Mesenchymal stem cell (in vitro differentiated cells and primary cell): ENCODE measurements at regions not wholly inside any gene's neighbourhood (a gene's known extent, or its start where the extent isn't known, plus 50 kb on each side); places are given as distances from the start of the nearest gene placed in this dataset.

Source experiments
- DNase-seq: peaks from one replicate; pipeline ENCODE4 v3.0.0-alpha.2; 2013
- H2AFZ ChIP-seq: one replicate; pipeline ENCODE4 v1.6.1; 2013; ENCODE audit warnings: low read depth, mild to moderate bottlenecking, control low read depth, inconsistent platforms, low read length, moderate library complexity
- H2AK5ac ChIP-seq: 2 replicates; pipeline ENCODE4 v1.6.1; 2013; ENCODE audit warnings: low read length, moderate library complexity, mild to moderate bottlenecking, inconsistent platforms; ENCODE audit not compliant: severe bottlenecking
- H2BK120ac ChIP-seq: one replicate; pipeline ENCODE4 v1.6.1; 2013; ENCODE audit warnings: low read depth, mild to moderate bottlenecking, inconsistent platforms, low read length, moderate library complexity
- H2BK12ac ChIP-seq, 2 experiments: one replicate each; pipeline ENCODE4 v1.6.1; 2013; ENCODE audit warnings: inconsistent platforms in 2 of 2, low read length in 2 of 2, mild to moderate bottlenecking in 2 of 2, moderate library complexity in 2 of 2, control low read depth in 1 of 2
- H2BK15ac ChIP-seq: one replicate; pipeline ENCODE4 v1.6.1; 2013; ENCODE audit warnings: mild to moderate bottlenecking, low read depth, inconsistent platforms; ENCODE audit not compliant: poor library complexity, severe bottlenecking
- H2BK5ac ChIP-seq: 2 replicates; pipeline ENCODE4 v1.6.1; 2013; ENCODE audit warnings: low read depth, mild to moderate bottlenecking, low read length, control low read depth, inconsistent platforms; ENCODE audit not compliant: poor library complexity, severe bottlenecking
- H3K14ac ChIP-seq, 2 experiments: one replicate each; pipeline ENCODE4 v1.6.1; 2013; ENCODE audit warnings: inconsistent platforms in 2 of 2, low read length in 2 of 2, control low read depth in 1 of 2, mild to moderate bottlenecking in 1 of 2, moderate library complexity in 1 of 2
- H3K18ac ChIP-seq, 2 experiments: one replicate each; pipeline ENCODE4 v1.6.1; 2013; ENCODE audit warnings: inconsistent platforms in 2 of 2, low read length in 2 of 2, control low read depth in 1 of 2, low read depth in 1 of 2, mild to moderate bottlenecking in 1 of 2
- H3K23ac ChIP-seq, 2 experiments: one replicate each; pipeline ENCODE4 v1.6.1; 2013; ENCODE audit warnings: inconsistent platforms in 2 of 2, low read length in 2 of 2, mild to moderate bottlenecking in 2 of 2, moderate library complexity in 2 of 2, control low read depth in 1 of 2
- H3K27ac ChIP-seq: 2 replicates; pipeline ENCODE4 v1.5.1; 2013; ENCODE audit warnings: mild to moderate bottlenecking, moderate library complexity, low read length, control low read depth, inconsistent platforms; ENCODE audit not compliant: poor library complexity, severe bottlenecking
- H3K27me3 ChIP-seq, 2 experiments: 2 replicates each; pipeline versions ENCODE4 v1.6.1 to v1.7.0; 2013; ENCODE audit warnings: low read length in 2 of 2, mild to moderate bottlenecking in 2 of 2, moderate library complexity in 2 of 2, control low read depth in 1 of 2, inconsistent platforms in 1 of 2; ENCODE audit not compliant: control insufficient read depth in 1 of 2, insufficient read depth in 1 of 2
- H3K36me3 ChIP-seq, 2 experiments: 2 replicates each; pipeline versions ENCODE4 v1.6.1 to v1.7.0; 2013; ENCODE audit warnings: low read length in 2 of 2, control low read depth in 1 of 2, inconsistent platforms in 1 of 2, low read depth in 1 of 2, mild to moderate bottlenecking in 1 of 2; ENCODE audit not compliant: insufficient read depth in 2 of 2, control insufficient read depth in 1 of 2
- H3K4ac ChIP-seq, 2 experiments: one replicate each; pipeline ENCODE4 v1.6.1; 2013; ENCODE audit warnings: inconsistent platforms in 2 of 2, low read length in 2 of 2, mild to moderate bottlenecking in 2 of 2, moderate library complexity in 2 of 2, control low read depth in 1 of 2, low read depth in 1 of 2
- H3K4me1 ChIP-seq: 2 replicates; pipeline ENCODE4 v1.6.1; 2013; ENCODE audit warnings: low read depth, low read length, control low read depth; ENCODE audit not compliant: control insufficient read depth, insufficient read depth
- H3K4me2 ChIP-seq: 2 replicates; pipeline ENCODE4 v1.6.1; 2013; ENCODE audit warnings: low read length, mild to moderate bottlenecking, inconsistent platforms; ENCODE audit not compliant: poor library complexity, severe bottlenecking
- H3K4me3 ChIP-seq, 2 experiments: 2 replicates each; pipeline versions ENCODE4 v1.5.1 to v1.7.0; 2013; ENCODE audit warnings: low read length in 2 of 2, mild to moderate bottlenecking in 2 of 2, control low read depth in 1 of 2, low read depth in 1 of 2; ENCODE audit not compliant: insufficient read depth in 1 of 2
- H3K79me1 ChIP-seq: replicated peaks from 2 replicates; pipeline ENCODE4 v1.6.1; 2013; ENCODE audit warnings: mild to moderate bottlenecking, control low read depth, low read length, inconsistent platforms; ENCODE audit not compliant: poor library complexity, severe bottlenecking
- H3K9ac ChIP-seq: 2 replicates; pipeline ENCODE4 v1.7.0; 2013; ENCODE audit warnings: mild to moderate bottlenecking, low read length, moderate library complexity
- H3K9me3 ChIP-seq: 2 replicates; pipeline ENCODE4 v1.7.0; 2013; ENCODE audit warnings: mild to moderate bottlenecking, low read length; ENCODE audit not compliant: control insufficient read depth
- H4K8ac ChIP-seq: one replicate; pipeline ENCODE4 v1.6.1; 2013; ENCODE audit warnings: inconsistent platforms, mild to moderate bottlenecking, low read length, moderate library complexity
- H4K91ac ChIP-seq: one replicate; pipeline ENCODE4 v1.6.1; 2013; ENCODE audit warnings: mild to moderate bottlenecking, low read length, inconsistent platforms
- WGBS: methylation state at CpG from one replicate; pipeline ENCODE4 v1.1.7; 2013; ENCODE audit warnings: mixed read lengths; 5-methylcytosine and 5-hydroxymethylcytosine counted together

- H3K27me3 ChIP-seq, result peaks cover 0 to 37% of the 10 kb centered on the region in 2 experiments
- 69% methylated on average over 3 of the region's 3 CpGs for WGBS
- H3K9ac ChIP-seq, result no peak overlapping the region
- H3K27ac ChIP-seq, result no peak overlapping the region
- no peak overlapping the region for H2AK5ac ChIP-seq
- no peak overlapping the region for H2BK15ac ChIP-seq
- H4K8ac ChIP-seq, result no peak overlapping the region
- H3K79me1 ChIP-seq, result no peaks in the 10 kb centered on the region
- no peak overlapping the region for H2BK5ac ChIP-seq
- H3K36me3 ChIP-seq, result no peaks in the 10 kb centered on the region
- H3K4me2 ChIP-seq, result no peak overlapping the region
- H2BK12ac ChIP-seq, result no peak overlapping the region
- H4K91ac ChIP-seq, result no peak overlapping the region
- no peak overlapping the region for H2BK120ac ChIP-seq
- H2AFZ ChIP-seq, result no peak overlapping the region
- H3K14ac ChIP-seq, result no peak overlapping the region
- H3K23ac ChIP-seq, result no peak overlapping the region
- H3K4ac ChIP-seq, result no peak overlapping the region
- no peak overlapping the region for H3K18ac ChIP-seq
- H3K4me3 ChIP-seq, result no peak overlapping the region
- H3K9me3 ChIP-seq, result no peaks in the 10 kb centered on the region
- no peak for DNase-seq
- no peaks in the 10 kb centered on the region for H3K4me1 ChIP-seq
These were observed 171.1 kb upstream of the NAV2 start for GRCh38 chr11:19541521-19542049.

DNA sequence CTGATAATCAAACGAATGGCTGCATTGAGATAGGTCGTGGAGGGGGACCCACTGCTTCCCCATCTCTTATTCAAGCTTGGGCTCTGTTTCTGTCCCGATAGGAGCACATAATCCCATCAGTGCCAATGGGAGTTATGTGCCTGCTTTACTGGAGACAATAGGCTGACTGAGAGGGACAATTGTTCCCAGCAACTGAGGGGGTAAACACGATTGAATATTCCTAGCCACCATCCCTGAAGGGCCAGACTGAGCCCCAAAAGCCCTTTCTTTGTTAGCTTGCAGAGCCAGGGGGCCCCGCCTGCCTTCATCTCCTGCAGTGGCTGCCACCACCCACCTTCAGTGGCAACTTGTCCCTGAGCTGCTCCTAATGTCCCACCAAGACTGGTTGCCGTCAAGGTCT lies 172.8 kb upstream of the NAV2 start:
- 73% methylated on average over 6 of the region's 6 CpGs for WGBS
- no peak overlapping the region for H2BK12ac ChIP-seq

DNA sequence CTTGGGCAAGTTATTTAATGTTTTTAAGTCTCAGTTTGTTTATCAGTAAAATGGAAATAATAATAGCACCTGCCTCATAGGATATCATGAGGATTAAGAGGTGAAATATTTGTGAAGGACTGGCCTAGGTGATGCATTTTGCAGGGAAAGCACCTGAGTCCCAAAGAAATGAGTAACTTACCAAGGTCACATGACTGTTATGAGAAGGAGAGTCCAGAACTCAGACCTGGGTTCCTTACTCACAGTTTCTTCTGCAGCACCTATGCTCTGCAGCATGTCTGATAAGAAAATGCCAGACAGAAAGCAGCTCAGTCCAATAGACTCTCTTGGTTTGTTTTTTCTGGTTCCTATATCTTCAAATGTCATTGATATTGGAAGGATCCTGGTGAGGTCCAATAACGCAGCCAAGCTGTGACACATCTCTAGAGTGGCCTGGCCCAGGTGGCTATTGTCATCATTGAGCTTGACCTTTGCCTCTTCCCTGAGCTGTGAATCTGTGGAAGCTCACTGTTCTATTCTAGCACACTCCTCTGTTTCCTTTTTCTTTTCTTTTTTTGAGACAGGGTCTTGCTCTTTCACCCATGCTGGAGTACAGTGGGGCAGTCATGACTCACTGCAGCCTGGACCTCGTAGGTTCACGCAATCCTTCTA lies 174.7 kb upstream of the NAV2 start:
- Histone ChIP-seq H2AK5ac (no peak overlapping the region), H3K4me2 (no peak overlapping the region), H2BK5ac (no peak overlapping the region), H3K27ac (no peak overlapping the region), H3K4ac (no peak overlapping the region), H3K27me3 (peaks cover 0 to 31% of the 10 kb centered on the region in 2 experiments), H2BK15ac (no peak overlapping the region), H3K4me1 (no peaks in the 10 kb centered on the region), H3K9me3 (no peaks in the 10 kb centered on the region), H4K8ac (no peak overlapping the region), H3K79me1 (no peaks in the 10 kb centered on the region), H3K4me3 (no peak overlapping the region), H3K36me3 (no peaks in the 10 kb centered on the region), H3K9ac (no peak overlapping the region), H3K14ac (no peak overlapping the region), H4K91ac (no peak overlapping the region), H2AFZ (no peak overlapping the region), H3K23ac (no peak overlapping the region), H2BK120ac (no peak overlapping the region), H3K18ac (no peak overlapping the region), H2BK12ac (no peak overlapping the region)
- DNase-seq, result no peak
- WGBS, result 87% methylated on average over 3 of the region's 3 CpGs

More for the DNA sequence above, 172.8 kb upstream of the NAV2 start:
- H4K8ac ChIP-seq, result no peak overlapping the region
- no peak overlapping the region for H2AFZ ChIP-seq
- H3K9ac ChIP-seq, result no peak overlapping the region
- no peak overlapping the region for H2BK5ac ChIP-seq
- no peaks in the 10 kb centered on the region for H3K4me1 ChIP-seq
- no peaks in the 10 kb centered on the region for H3K9me3 ChIP-seq
- H2BK120ac ChIP-seq, result no peak overlapping the region
- H3K79me1 ChIP-seq, result no peaks in the 10 kb centered on the region
- peaks cover 0 to 35% of the 10 kb centered on the region in 2 experiments for H3K27me3 ChIP-seq
- DNase-seq, result no peak
- no peak overlapping the region for H3K4me2 ChIP-seq
- H4K91ac ChIP-seq, result no peak overlapping the region
- H3K18ac ChIP-seq, result no peak overlapping the region
- H2BK15ac ChIP-seq, result no peak overlapping the region
- no peaks in the 10 kb centered on the region for H3K36me3 ChIP-seq
- H3K4ac ChIP-seq, result no peak overlapping the region
- H3K27ac ChIP-seq, result no peak overlapping the region
- H3K14ac ChIP-seq, result no peak overlapping the region
- H3K23ac ChIP-seq, result no peak overlapping the region
- H3K4me3 ChIP-seq, result no peak overlapping the region
- H2AK5ac ChIP-seq, result no peak overlapping the region

DNA sequence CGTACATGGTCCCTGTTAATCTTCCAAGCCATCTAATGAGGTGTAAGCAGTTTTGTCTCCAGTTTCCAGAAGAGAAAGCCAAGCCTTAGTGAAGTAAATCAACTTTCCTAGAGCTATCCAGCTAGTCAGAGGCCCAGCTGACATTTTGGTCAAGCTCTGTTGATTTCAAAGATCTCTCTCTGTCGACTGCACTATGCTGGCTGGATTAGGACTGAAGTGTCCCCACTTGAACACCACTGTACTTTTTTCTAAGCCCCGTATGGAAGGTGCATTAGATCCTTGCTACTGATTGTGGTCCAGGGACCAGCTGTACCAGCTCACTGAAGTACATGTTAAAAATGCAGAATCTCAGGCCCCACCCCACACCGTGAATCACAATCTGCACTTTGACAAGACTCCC lies 176.5 kb upstream of the NAV2 start:
- Histone ChIP-seq H2BK5ac (no peak overlapping the region), H3K27me3 (peaks cover 0 to 18% of the 10 kb centered on the region in 2 experiments), H3K14ac (no peak overlapping the region), H3K4me2 (no peak overlapping the region), H2AFZ (no peak overlapping the region), H2BK12ac (no peak overlapping the region), H3K4me3 (no peak overlapping the region), H3K4me1 (no peaks in the 10 kb centered on the region), H2AK5ac (no peak overlapping the region), H2BK15ac (no peak overlapping the region), H4K91ac (no peak overlapping the region), H3K4ac (no peak overlapping the region), H3K23ac (peak overlapping the region in 1 of 2 experiments; percentile 26), H3K36me3 (no peaks in the 10 kb centered on the region), H3K18ac (no peak overlapping the region), H3K79me1 (no peaks in the 10 kb centered on the region), H4K8ac (no peak overlapping the region), H3K27ac (no peak overlapping the region), H2BK120ac (no peak overlapping the region), H3K9me3 (no peaks in the 10 kb centered on the region), H3K9ac (no peak overlapping the region)
- DNase-seq, result no peak
- WGBS, result 83% methylated on average over 4 of the region's 4 CpGs
